Heart left ventricle (tissue), 16 donors: ENCODE measurements at regions not wholly inside any gene's neighbourhood (a gene's known extent, or its start where the extent isn't known, plus 50 kb on each side); places are given as distances from the start of the nearest gene placed in this dataset.

Experiments
- ATAC-seq, 4 donors: fragments of 200-7000 bp; cut with Tn5 transposase; one replicate each; pipeline ENCODE4 v1.9.1; 2020 to 2022; ENCODE audit warnings: moderate library complexity in 4 of 4, mild to moderate bottlenecking in 3 of 4, moderate number of reproducible peaks in 1 of 4
- DNase-seq, 5 donors: peaks; one replicate each; pipeline ENCODE4 v3.0.0-alpha.2; 2020
- H3K27ac ChIP-seq, 12 donors: fragments of 200-600 bp; sonication (generic) in 4 of 12; one replicate each; pipeline versions ENCODE4 v1.5.0 to v1.8.0; 2016 to 2022; ENCODE audit warnings: mild to moderate bottlenecking in 2 of 12
- H3K27me3 ChIP-seq, 9 donors: fragments of 200-600 bp; sonication (generic) in 2 of 9; one replicate each; pipeline versions ENCODE4 v1.5.1 to v1.8.0; 2016 to 2022; ENCODE audit warnings: mild to moderate bottlenecking in 3 of 9
- H3K36me3 ChIP-seq, 9 donors: fragments of 200-600 bp; sonication (generic) in 2 of 9; one replicate each; pipeline versions ENCODE4 v1.5.0 to v1.8.0; 2018 to 2022; ENCODE audit warnings: mild to moderate bottlenecking in 2 of 9
- H3K4me1 ChIP-seq, 12 donors: fragments of 200-600 bp; sonication (generic) in 4 of 12; one replicate each; pipeline versions ENCODE4 v1.5.0 to v1.8.0; 2016 to 2022; ENCODE audit warnings: mild to moderate bottlenecking in 3 of 12
- H3K4me3 ChIP-seq, 12 donors: fragments of 200-600 bp; sonication (generic) in 4 of 12; one replicate each; pipeline versions ENCODE4 v1.5.0 to v1.8.0; 2017 to 2022; ENCODE audit warnings: mild to moderate bottlenecking in 9 of 12, moderate library complexity in 4 of 12
- H3K9me3 ChIP-seq, 12 donors: fragments of 200-600 bp; sonication (generic) in 4 of 12; one replicate each; pipeline versions ENCODE4 v1.5.0 to v1.8.0; 2016 to 2022; ENCODE audit warnings: mild to moderate bottlenecking in 1 of 12
- CTCF ChIP-seq, 12 donors: fragments of 200-600 bp; sonication (generic) in 4 of 12; IDR thresholded peaks; one replicate each; pipeline versions ENCODE4 v1.5.0 to v1.8.0; 2018 to 2022; ENCODE audit warnings: antibody characterized with exemption in 12 of 12, mild to moderate bottlenecking in 5 of 12
- POLR2A ChIP-seq, 2 donors: fragments of 450-650 bp; IDR thresholded peaks; one replicate each; pipeline ENCODE4 v1.6.1; 2017; ENCODE audit warnings: antibody characterized with exemption in 2 of 2, mild to moderate bottlenecking in 2 of 2, moderate library complexity in 2 of 2
- WGBS, 4 donors: extraction: QIAGEN DNeasy Blood & Tissue Kit in 2 of 4; methylation state at CpG; one replicate each; pipeline versions ENCODE4 v1.1.5 to v1.1.7; 2013 to 2018; 5-methylcytosine and 5-hydroxymethylcytosine counted together
- intact Hi-C, 10 donors: fragments of 100-400 bp; cut with DNase I; formaldehyde crosslinking; loops; one replicate each; pipeline versions ENCODE4 v1.11.1 to v1.14.2; 2022
- donor health status: ischemic (EF 13 %, LVEDD 7.1; RV severe dilation, severe dysfunction).
- donor health status: healthy with polysubstance abuse.
- donor health status: DM: no; HTN: yes; CAD: no.
- donor health status: DM: no; HTN: no; CAD: no.
- donor health status: ischemic (EF 25% LVEDD 6.9; RV normal size, moderate dysfunction).
- donor health status: ischemic (EF 25% LVEDD 5.7; RV mildly dilated, moderate dysfunction).
- donor health status: healthy.
- donor health status: DM: yes; HTN: yes; CAD: no.
- donor health status: ischemic (EF 35%, LVEDD 5.7; RV mildly dilated, moderate dysfunction).
- donor health status: nonischemic (EF 11% LVEDD 7.7; RV severe dilation, severe dysfunction).
- donor health status: DM: yes; HTN: yes; CAD: no.
- donor health status: PGD.
- donor health status: ischemic (EF 29% LVEDD 5.4; RV normal size, mild dysfunction).
- donor health status: nonischemic (EF 23%, LVEDD 6.1; RV moderate dilation, normal function).

- Histone ChIP-seq H3K36me3 (no peaks in the 10 kb centered on the region), H3K9me3 (no peaks in the 10 kb centered on the region), H3K27ac (no peak overlapping the region), H3K27me3 (peaks cover 0 to 4% (median 0%) of the 10 kb centered on the region in 9 donors), H3K4me3 (no peak overlapping the region), H3K4me1 (no peaks in the 10 kb centered on the region)
- intact Hi-C loops: no loop called here
- DNase-seq (no peak), ATAC-seq (no peak)
- TF ChIP-seq CTCF (IDR thresholded peaks at IDR 0.05) (no peak), POLR2A (IDR thresholded peaks at IDR 0.05) (no peak)
- WGBS, 4 donors: 62 to 86% (median 68%) methylated on average over 3 of the region's 3 CpGs
Measured at GRCh38 chrX:36436361-36436760, 516.8 kb downstream of the CFAP47 start.

- Histone ChIP-seq H3K4me1 (no peaks in the 10 kb centered on the region), H3K9me3 (no peaks in the 10 kb centered on the region), H3K27me3 (no peaks in the 10 kb centered on the region), H3K36me3 (no peaks in the 10 kb centered on the region), H3K27ac (no peak overlapping the region), H3K4me3 (no peak overlapping the region)
- no peak for TF ChIP-seq CTCF (IDR thresholded peaks at IDR 0.05)
- TF ChIP-seq POLR2A (IDR thresholded peaks at IDR 0.05): no peak
- ATAC-seq: no peak
- WGBS, 4 donors: 72 to 94% (median 88%) methylated on average over 3 of the region's 3 CpGs
- intact Hi-C loops: no loop called here
- DNase-seq: no peak
Measured at GRCh38 chrX:36443007-36443406, 523.5 kb downstream of the CFAP47 start.

GRCh38 chrX:36445566-36445965 is 526.0 kb downstream of the CFAP47 start:
- intact Hi-C loops: no loop called here
- ATAC-seq (no peak), DNase-seq (no peak)
- no peaks in the 10 kb centered on the region for H3K36me3 ChIP-seq
- peaks cover 0 to 8% (median 0%) of the 10 kb centered on the region in 12 donors for H3K9me3 ChIP-seq
- H3K4me1 ChIP-seq: no peaks in the 10 kb centered on the region
- no peak overlapping the region for H3K27ac ChIP-seq
- no peaks in the 10 kb centered on the region for H3K27me3 ChIP-seq
- 20 to 41% (median 33%) methylated on average over 1 of the region's 1 CpG for WGBS, 4 donors
- TF ChIP-seq CTCF (IDR thresholded peaks at IDR 0.05) (no peak), POLR2A (IDR thresholded peaks at IDR 0.05) (no peak)
- H3K4me3 ChIP-seq: no peak overlapping the region

- Histone ChIP-seq H3K36me3 (no peaks in the 10 kb centered on the region), H3K4me3 (no peak overlapping the region), H3K27ac (no peak overlapping the region), H3K27me3 (no peaks in the 10 kb centered on the region), H3K9me3 (no peaks in the 10 kb centered on the region), H3K4me1 (no peaks in the 10 kb centered on the region)
- ATAC-seq (no peak), DNase-seq (no peak)
- no peak for TF ChIP-seq POLR2A (IDR thresholded peaks at IDR 0.05)
- no peak for TF ChIP-seq CTCF (IDR thresholded peaks at IDR 0.05)
- intact Hi-C loops: no loop called here
Measured at GRCh38 chrX:36462142-36462541, 542.6 kb downstream of the CFAP47 start.
